H9 (cell line): ENCODE measurements at regions not wholly inside any gene's neighbourhood (a gene's known extent, or its start where the extent isn't known, plus 50 kb on each side); places are given as distances from the start of the nearest gene placed in this dataset.

Experiments used
- DNase-seq: peaks from one replicate; pipeline ENCODE4 v3.0.0-alpha.2; 2017
- H2AFZ ChIP-seq: one replicate; pipeline ENCODE4 v1.6.1; 2013; ENCODE audit warnings: mild to moderate bottlenecking, low read length, control low read depth, moderate library complexity
- H2AK5ac ChIP-seq: 2 replicates; pipeline ENCODE4 v1.6.1; 2013; ENCODE audit warnings: low read length, control low read depth, mixed read lengths; ENCODE audit not compliant: insufficient read length
- H2BK120ac ChIP-seq: one replicate; pipeline ENCODE4 v1.6.1; 2013; ENCODE audit warnings: low read depth, mild to moderate bottlenecking, low read length, control low read depth, inconsistent platforms; ENCODE audit not compliant: poor library complexity, severe bottlenecking
- H2BK12ac ChIP-seq: 2 replicates; pipeline ENCODE4 v1.6.1; 2013; ENCODE audit warnings: low read length, control low read depth, mixed read lengths, low read depth; ENCODE audit not compliant: insufficient read length
- H2BK15ac ChIP-seq: 2 replicates; pipeline ENCODE4 v1.6.1; 2013; ENCODE audit warnings: low read depth, low read length, control low read depth
- H2BK20ac ChIP-seq: one replicate; pipeline ENCODE4 v1.6.1; 2013; ENCODE audit warnings: low read depth, mild to moderate bottlenecking, low read length, control low read depth, inconsistent platforms; ENCODE audit not compliant: poor library complexity, severe bottlenecking
- H2BK5ac ChIP-seq: 2 replicates; pipeline ENCODE4 v1.6.1; 2013; ENCODE audit warnings: low read length, control low read depth, mixed read lengths; ENCODE audit not compliant: insufficient read length
- H3K14ac ChIP-seq: 2 replicates; pipeline ENCODE4 v1.6.1; 2013; ENCODE audit warnings: low read length, control low read depth; ENCODE audit not compliant: insufficient read depth
- H3K18ac ChIP-seq: 2 replicates; pipeline ENCODE4 v1.6.1; 2013; ENCODE audit warnings: low read depth, mild to moderate bottlenecking, mixed read lengths, low read length, control low read depth; ENCODE audit not compliant: insufficient read length
- H3K23ac ChIP-seq: 2 replicates; pipeline ENCODE4 v1.6.1; 2013; ENCODE audit warnings: low read length, control low read depth, mixed read lengths, low read depth; ENCODE audit not compliant: insufficient read length
- H3K23me2 ChIP-seq: 2 replicates; pipeline ENCODE4 v1.6.1; 2013; ENCODE audit warnings: low read depth, mild to moderate bottlenecking, mixed read lengths, low read length, control low read depth; ENCODE audit not compliant: insufficient read length, poor library complexity, severe bottlenecking
- H3K27ac ChIP-seq: 2 replicates; pipeline ENCODE4 v1.5.1; 2013; ENCODE audit warnings: low read length, control low read depth, mixed read lengths, low read depth; ENCODE audit not compliant: insufficient read length
- H3K27me3 ChIP-seq: 2 replicates; pipeline ENCODE4 v1.6.1; 2013; ENCODE audit warnings: low read length, control low read depth, inconsistent platforms; ENCODE audit not compliant: insufficient read depth
- H3K4ac ChIP-seq: 2 replicates; pipeline ENCODE4 v1.6.1; 2013; ENCODE audit warnings: low read depth, mild to moderate bottlenecking, control low read depth, inconsistent platforms, low read length, moderate library complexity
- H3K4me1 ChIP-seq: 2 replicates; pipeline ENCODE4 v1.6.1; 2013; ENCODE audit warnings: low read length, control low read depth, inconsistent platforms; ENCODE audit not compliant: insufficient read depth
- H3K4me2 ChIP-seq: 2 replicates; pipeline ENCODE4 v1.6.1; 2013; ENCODE audit warnings: low read length, control low read depth, mixed read lengths; ENCODE audit not compliant: insufficient read length, insufficient read depth
- H3K56ac ChIP-seq: 2 replicates; pipeline ENCODE4 v1.6.1; 2013; ENCODE audit warnings: low read depth, mild to moderate bottlenecking, mixed read lengths, low read length, control low read depth; ENCODE audit not compliant: insufficient read length
- H3K79me1 ChIP-seq: 2 replicates; pipeline ENCODE4 v1.6.1; 2013; ENCODE audit warnings: low read depth, mild to moderate bottlenecking, moderate library complexity, low read length, control low read depth, inconsistent platforms; ENCODE audit not compliant: insufficient read depth, poor library complexity, severe bottlenecking
- H3K79me2 ChIP-seq: 2 replicates; pipeline ENCODE4 v1.6.1; 2013; ENCODE audit warnings: low read length, control low read depth, inconsistent platforms; ENCODE audit not compliant: insufficient read depth
- H3K9ac ChIP-seq: 2 replicates; pipeline ENCODE4 v1.6.1; 2013; ENCODE audit warnings: low read length, control low read depth, mixed read lengths; ENCODE audit not compliant: insufficient read length; ENCODE audit errors: extremely low read depth
- H3K9me3 ChIP-seq: one replicate; pipeline ENCODE4 v1.6.1; 2013; ENCODE audit warnings: low read depth, low read length, inconsistent platforms; ENCODE audit not compliant: control insufficient read depth
- H3T11ph ChIP-seq: one replicate; pipeline ENCODE4 v1.6.1; 2013; ENCODE audit warnings: mild to moderate bottlenecking, low read length, control low read depth, inconsistent platforms
- H4K20me1 ChIP-seq: one replicate; pipeline ENCODE4 v1.6.1; 2013; ENCODE audit not compliant: control insufficient read depth, insufficient read length, insufficient read depth
- H4K5ac ChIP-seq: 2 replicates; pipeline ENCODE4 v1.6.1; 2013; ENCODE audit warnings: low read depth, mild to moderate bottlenecking, mixed read lengths, low read length, control low read depth; ENCODE audit not compliant: insufficient read length
- H4K8ac ChIP-seq: replicated peaks from 2 replicates; pipeline ENCODE4 v1.6.1; 2013; ENCODE audit warnings: low read length, control low read depth, mixed read lengths, low read depth; ENCODE audit not compliant: insufficient read length
- H4K91ac ChIP-seq: 2 replicates; pipeline ENCODE4 v1.6.1; 2013; ENCODE audit warnings: low read depth, mild to moderate bottlenecking, moderate library complexity, mixed read lengths, low read length, control low read depth; ENCODE audit not compliant: insufficient read length
- H3K27ac Mint-ChIP-seq, 3 experiments: 2 replicates in 2 of 3; 3 replicates in 1 of 3; pipeline ENCODE4 v1.8.0; 2020 to 2021; ENCODE audit warnings: mixed read lengths in 3 of 3, mild to moderate bottlenecking in 1 of 3, moderate library complexity in 1 of 3
- H3K27me3 Mint-ChIP-seq: 2 replicates; pipeline ENCODE4 v1.8.0; 2021; ENCODE audit warnings: low read depth, mild to moderate bottlenecking, moderate library complexity, mixed read lengths
- H3K36me3 Mint-ChIP-seq, 3 experiments: 2 replicates in 2 of 3; 3 replicates in 1 of 3; pipeline ENCODE4 v1.8.0; 2020 to 2021; ENCODE audit warnings: low read depth in 3 of 3, mixed read lengths in 3 of 3; ENCODE audit not compliant: insufficient read depth in 1 of 3
- H3K4me1 Mint-ChIP-seq, 2 experiments: 2 replicates each; pipeline ENCODE4 v1.8.0; 2020; ENCODE audit warnings: mixed read lengths in 2 of 2
- H3K4me3 Mint-ChIP-seq, 2 experiments: 2 replicates in 1 of 2; 3 replicates in 1 of 2; pipeline ENCODE4 v1.8.0; 2020 to 2021; ENCODE audit warnings: mild to moderate bottlenecking in 2 of 2, mixed read lengths in 2 of 2, moderate library complexity in 1 of 2
- H3K9me3 Mint-ChIP-seq, 2 experiments: 2 replicates in 1 of 2; 3 replicates in 1 of 2; pipeline ENCODE4 v1.8.0; 2020; ENCODE audit warnings: mild to moderate bottlenecking in 2 of 2, mixed read lengths in 2 of 2, moderate library complexity in 1 of 2
- WGBS: extraction: QIAGEN DNeasy Blood & Tissue Kit; methylation state at CpG from one replicate; pipeline ENCODE4 v1.1.7; 2013; ENCODE audit warnings: missing lambda C conversion rate, low lambda C conversion rate, mixed read lengths; ENCODE audit not compliant: insufficient read length; ENCODE audit errors: extremely low coverage; 5-methylcytosine and 5-hydroxymethylcytosine counted together
- TF ChIP-seq, protein P1 (sequence below): fragments of 200-600 bp; sonication (generic); conservative IDR thresholded peaks from 3 replicates; pipeline ENCODE4 v1.8.0; 2021; ENCODE audit warnings: antibody characterized with exemption, mild to moderate bottlenecking

DNA sequence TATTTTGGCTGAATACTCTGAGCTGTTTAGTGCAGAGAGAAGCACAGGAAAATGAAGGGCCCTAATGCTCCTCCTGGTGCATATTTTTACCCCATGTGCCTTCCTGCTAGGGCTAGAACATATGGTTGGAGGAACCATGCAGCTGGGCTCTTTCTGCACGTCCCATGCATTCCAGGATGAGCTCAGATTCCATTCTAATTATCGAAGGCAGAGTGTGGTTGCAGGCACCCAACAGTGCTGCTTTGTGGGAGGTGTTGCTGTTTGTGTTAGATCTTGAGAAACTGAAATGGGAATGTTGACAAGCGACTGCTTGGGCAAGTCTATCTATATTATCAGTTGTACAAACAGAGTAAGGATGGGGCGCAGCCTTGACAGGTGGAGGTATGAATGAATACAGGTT, 419.5 kb downstream of the DHX35 start:
- Mint-ChIP-seq H3K36me3 (no peaks in the 10 kb centered on the region), H3K27me3 (no peaks in the 10 kb centered on the region; the same call in 1 of the 2 replicates), H3K4me3 (no peak overlapping the region), H3K27ac (no peak overlapping the region), H3K4me1 (peaks cover 11 to 14% of the 10 kb centered on the region in 2 experiments), H3K9me3 (no peaks in the 10 kb centered on the region)
- H4K8ac ChIP-seq: no peak overlapping the region
- TF ChIP-seq, protein P1, sequence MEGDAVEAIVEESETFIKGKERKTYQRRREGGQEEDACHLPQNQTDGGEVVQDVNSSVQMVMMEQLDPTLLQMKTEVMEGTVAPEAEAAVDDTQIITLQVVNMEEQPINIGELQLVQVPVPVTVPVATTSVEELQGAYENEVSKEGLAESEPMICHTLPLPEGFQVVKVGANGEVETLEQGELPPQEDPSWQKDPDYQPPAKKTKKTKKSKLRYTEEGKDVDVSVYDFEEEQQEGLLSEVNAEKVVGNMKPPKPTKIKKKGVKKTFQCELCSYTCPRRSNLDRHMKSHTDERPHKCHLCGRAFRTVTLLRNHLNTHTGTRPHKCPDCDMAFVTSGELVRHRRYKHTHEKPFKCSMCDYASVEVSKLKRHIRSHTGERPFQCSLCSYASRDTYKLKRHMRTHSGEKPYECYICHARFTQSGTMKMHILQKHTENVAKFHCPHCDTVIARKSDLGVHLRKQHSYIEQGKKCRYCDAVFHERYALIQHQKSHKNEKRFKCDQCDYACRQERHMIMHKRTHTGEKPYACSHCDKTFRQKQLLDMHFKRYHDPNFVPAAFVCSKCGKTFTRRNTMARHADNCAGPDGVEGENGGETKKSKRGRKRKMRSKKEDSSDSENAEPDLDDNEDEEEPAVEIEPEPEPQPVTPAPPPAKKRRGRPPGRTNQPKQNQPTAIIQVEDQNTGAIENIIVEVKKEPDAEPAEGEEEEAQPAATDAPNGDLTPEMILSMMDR: no peak
- H3K4ac ChIP-seq: no peak overlapping the region
- H4K5ac ChIP-seq: no peak overlapping the region
- H3T11ph ChIP-seq: no peak overlapping the region
- no peak overlapping the region for H3K4me2 ChIP-seq
- no peak for DNase-seq
- H3K18ac ChIP-seq: no peak overlapping the region
- H3K9me3 ChIP-seq: no peaks in the 10 kb centered on the region
- no peak overlapping the region for H3K9ac ChIP-seq
- H3K79me1 ChIP-seq: no peaks in the 10 kb centered on the region
- no peaks in the 10 kb centered on the region for H3K23me2 ChIP-seq
- H3K27me3 ChIP-seq: no peaks in the 10 kb centered on the region
- H2BK120ac ChIP-seq: no peak overlapping the region
- H3K27ac ChIP-seq: no peak overlapping the region
- H3K14ac ChIP-seq: no peak overlapping the region
- no peak overlapping the region for H2BK12ac ChIP-seq
- H3K4me1 ChIP-seq: peaks cover 2% of the 10 kb centered on the region; the same call in 1 of the 2 replicates
- H4K20me1 ChIP-seq: no peaks in the 10 kb centered on the region
- no CpG with 5 or more reads among the region's 4 CpGs for WGBS
- H3K79me2 ChIP-seq: no peaks in the 10 kb centered on the region; the same call in 1 of the 2 replicates
- H2AK5ac ChIP-seq: no peak overlapping the region
- no peak overlapping the region for H2BK5ac ChIP-seq
- H3K23ac ChIP-seq: no peak overlapping the region
- H2AFZ ChIP-seq: no peak overlapping the region
- H3K56ac ChIP-seq: no peak overlapping the region
- no peak overlapping the region for H4K91ac ChIP-seq
- H2BK15ac ChIP-seq: no peak overlapping the region
- H2BK20ac ChIP-seq: peak overlapping the region; percentile 75
